PC-9 (cell line): ENCODE measurements at regions not wholly inside any gene's neighbourhood (a gene's known extent, or its start where the extent isn't known, plus 50 kb on each side); places are given as distances from the start of the nearest gene placed in this dataset.

ENCODE experiments used
- CTCF ChIP-seq: fragments of 200-600 bp; sonication (generic); conservative IDR thresholded peaks from 2 replicates; pipeline ENCODE4 v1.6.1; 2017; ENCODE audit warnings: mixed run types, antibody characterized with exemption, mild to moderate bottlenecking, moderate library complexity
- EZH2 ChIP-seq: fragments of 200-600 bp; sonication (generic); IDR thresholded peaks from 2 replicates; pipeline ENCODE4 v1.8.0; 2017; ENCODE audit warnings: antibody characterized with exemption, low read depth

- TF ChIP-seq CTCF (no peak), EZH2 (no peak)
Observed at GRCh38 chr18:60024345-60024744, 124.5 kb downstream of the PMAIP1 start.
